ENCODE measurements at regions not wholly inside any gene's neighbourhood (a gene's known extent, or its start where the extent isn't known, plus 50 kb on each side); places are given as distances from the start of the nearest gene placed in this dataset.
A peak's percentile ranks its signal among the peaks of the same experiment; 100 is the strongest.

DNA sequence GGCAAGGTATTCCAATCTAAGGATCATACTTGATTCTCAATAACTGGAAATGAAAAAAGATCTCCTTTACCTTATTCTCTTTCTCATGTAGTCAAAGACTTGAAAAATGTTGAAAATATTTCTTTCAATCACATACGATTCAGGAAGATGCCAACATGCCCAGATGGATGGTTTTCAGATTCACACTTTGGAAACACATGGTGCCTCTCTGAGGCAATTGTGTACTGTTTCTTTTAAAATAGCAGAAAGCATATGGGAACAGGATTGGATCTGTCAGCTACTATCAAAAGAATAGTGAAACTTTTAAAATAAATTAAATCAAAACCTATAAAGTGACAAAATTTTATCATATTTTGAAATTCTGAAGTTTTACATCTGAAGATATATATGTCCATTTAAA lies 222.4 kb downstream of the SPRY2 start:
- no peak for DNase-seq (ENCODE audit: low read depth, low spot score)
- POLR2A ChIA-PET, result no interaction called here
- Histone ChIP-seq H3K9me3 (ENCODE audit: control insufficient read depth, insufficient read depth, low read length) (no peaks in the 10 kb centered on the region), H3K27me3 (ENCODE audit: control insufficient read depth, insufficient read depth, low read length) (no peaks in the 10 kb centered on the region), H3K4me3 (ENCODE audit: low read depth, low read length) (no peak overlapping the region), H3K27ac (ENCODE audit: low read depth, low read length) (no peak overlapping the region)
- CTCF ChIA-PET, result no interaction called here
- TF ChIP-seq, protein P1, sequence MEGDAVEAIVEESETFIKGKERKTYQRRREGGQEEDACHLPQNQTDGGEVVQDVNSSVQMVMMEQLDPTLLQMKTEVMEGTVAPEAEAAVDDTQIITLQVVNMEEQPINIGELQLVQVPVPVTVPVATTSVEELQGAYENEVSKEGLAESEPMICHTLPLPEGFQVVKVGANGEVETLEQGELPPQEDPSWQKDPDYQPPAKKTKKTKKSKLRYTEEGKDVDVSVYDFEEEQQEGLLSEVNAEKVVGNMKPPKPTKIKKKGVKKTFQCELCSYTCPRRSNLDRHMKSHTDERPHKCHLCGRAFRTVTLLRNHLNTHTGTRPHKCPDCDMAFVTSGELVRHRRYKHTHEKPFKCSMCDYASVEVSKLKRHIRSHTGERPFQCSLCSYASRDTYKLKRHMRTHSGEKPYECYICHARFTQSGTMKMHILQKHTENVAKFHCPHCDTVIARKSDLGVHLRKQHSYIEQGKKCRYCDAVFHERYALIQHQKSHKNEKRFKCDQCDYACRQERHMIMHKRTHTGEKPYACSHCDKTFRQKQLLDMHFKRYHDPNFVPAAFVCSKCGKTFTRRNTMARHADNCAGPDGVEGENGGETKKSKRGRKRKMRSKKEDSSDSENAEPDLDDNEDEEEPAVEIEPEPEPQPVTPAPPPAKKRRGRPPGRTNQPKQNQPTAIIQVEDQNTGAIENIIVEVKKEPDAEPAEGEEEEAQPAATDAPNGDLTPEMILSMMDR (IDR thresholded peaks at IDR 0.05; ENCODE audit: low read depth, low read length), result no peak

DNA sequence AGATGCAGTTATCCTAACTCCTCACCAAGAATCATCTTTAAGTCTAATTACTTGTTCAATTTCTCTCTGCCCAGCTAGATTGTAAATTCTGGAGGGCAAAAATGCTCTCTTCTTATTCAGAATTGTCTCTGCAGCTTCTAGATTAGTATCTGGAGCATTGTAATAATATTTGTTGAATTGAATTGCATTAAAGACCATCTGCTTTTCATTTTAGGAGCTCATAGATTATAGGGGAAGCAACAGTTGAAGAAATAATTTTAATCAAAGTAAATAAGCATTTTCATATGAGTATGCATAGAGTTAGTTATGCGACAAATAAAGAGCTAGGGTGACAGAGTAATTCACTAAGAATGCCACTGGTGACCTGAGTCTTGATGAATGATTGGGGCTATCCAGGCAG lies 222.8 kb downstream of the SPRY2 start:
- DNase-seq (ENCODE audit: low read depth, low spot score), result no peak
- Histone ChIP-seq H3K27me3 (ENCODE audit: control insufficient read depth, insufficient read depth, low read length) (no peaks in the 10 kb centered on the region), H3K27ac (ENCODE audit: low read depth, low read length) (no peak overlapping the region), H3K9me3 (ENCODE audit: control insufficient read depth, insufficient read depth, low read length) (no peaks in the 10 kb centered on the region), H3K4me3 (ENCODE audit: low read depth, low read length) (no peak overlapping the region)
- TF ChIP-seq, protein P1 (IDR thresholded peaks at IDR 0.05; ENCODE audit: low read depth, low read length), result no peak
- CTCF ChIA-PET, result no interaction called here
- POLR2A ChIA-PET, result no interaction called here

DNA sequence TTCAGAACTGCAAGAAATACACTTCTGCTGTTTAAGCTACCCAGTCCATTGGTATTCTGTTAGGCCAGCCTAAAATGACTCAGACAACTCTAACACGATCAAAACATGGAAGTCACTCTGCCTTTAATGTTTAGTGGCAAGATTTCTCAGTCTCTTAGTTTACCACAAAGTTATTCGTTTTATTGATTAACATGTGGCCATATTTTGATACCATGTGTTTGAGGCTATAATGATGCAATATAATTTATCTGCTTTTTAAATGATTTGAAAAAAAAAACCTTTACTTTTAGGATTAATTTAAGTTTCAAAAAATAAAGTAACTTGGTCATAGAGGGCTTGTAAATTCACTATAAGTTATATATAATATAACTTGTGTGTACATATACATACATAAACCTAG lies 223.4 kb downstream of the SPRY2 start:
- POLR2A ChIA-PET, result no interaction called here
- Histone ChIP-seq H3K4me3 (ENCODE audit: low read depth, low read length) (no peak overlapping the region), H3K27me3 (ENCODE audit: control insufficient read depth, insufficient read depth, low read length) (no peaks in the 10 kb centered on the region), H3K9me3 (ENCODE audit: control insufficient read depth, insufficient read depth, low read length) (no peaks in the 10 kb centered on the region), H3K27ac (ENCODE audit: low read depth, low read length) (no peak overlapping the region)
- TF ChIP-seq, protein P1 (IDR thresholded peaks at IDR 0.05; ENCODE audit: low read depth, low read length), result no peak
- CTCF ChIA-PET, result no interaction called here
- no peak for DNase-seq (ENCODE audit: low read depth, low spot score)

DNA sequence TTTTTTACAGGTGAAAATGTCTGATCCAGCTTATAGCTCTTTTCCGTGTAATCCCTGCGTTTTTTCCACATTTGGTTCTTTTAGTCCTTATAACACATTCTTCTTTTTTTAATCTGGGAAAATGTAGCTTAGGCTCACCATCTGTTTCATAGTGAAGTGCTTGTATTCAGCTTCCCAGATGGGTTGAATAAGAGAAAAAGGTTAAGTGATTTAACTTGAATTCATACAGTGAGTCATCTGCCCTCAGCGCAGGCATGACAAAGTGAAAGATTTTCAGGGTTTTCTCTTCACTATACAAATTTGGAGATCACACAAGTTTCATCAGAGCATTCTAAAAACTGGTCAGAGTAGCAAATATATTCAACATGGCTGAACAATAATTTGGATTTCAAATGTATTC lies 224.8 kb downstream of the SPRY2 start:
- DNase-seq (ENCODE audit: low read depth, low spot score), result peak; percentile 49
- no peak overlapping the region for H3K27ac ChIP-seq (ENCODE audit: low read depth, low read length)
- H3K9me3 ChIP-seq (ENCODE audit: control insufficient read depth, insufficient read depth, low read length), result no peaks in the 10 kb centered on the region
- TF ChIP-seq, protein P1 (IDR thresholded peaks at IDR 0.05; ENCODE audit: low read depth, low read length), result no peak
- ChIA-PET POLR2A (no interaction called here), CTCF (interaction anchor here (1.5 kb wide), 1 partner anchor 227 kb away, joined by 10 read pairs; no protein-coding TSS in a partner anchor)
- H3K27me3 ChIP-seq (ENCODE audit: control insufficient read depth, insufficient read depth, low read length), result no peaks in the 10 kb centered on the region
- H3K4me3 ChIP-seq (ENCODE audit: low read depth, low read length), result no peak overlapping the region

DNA sequence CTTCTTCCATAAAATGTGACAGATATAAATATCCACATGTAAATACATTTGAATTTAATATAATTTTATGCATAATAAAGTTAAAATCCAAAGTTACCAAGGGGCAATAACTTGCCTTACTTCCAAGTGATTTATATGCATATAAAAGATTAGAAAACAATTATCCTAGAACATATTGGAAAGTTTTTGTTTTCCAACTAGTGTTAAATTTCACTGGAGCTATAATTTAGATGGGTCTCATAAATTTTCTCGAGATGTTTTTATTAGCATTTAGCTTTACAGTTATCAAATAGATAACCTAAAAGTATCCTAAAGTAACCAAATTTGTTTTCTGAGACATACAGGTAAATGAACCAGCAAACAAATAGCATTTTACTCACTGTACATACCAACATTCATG lies 225.3 kb downstream of the SPRY2 start:
- TF ChIP-seq, protein P1 (IDR thresholded peaks at IDR 0.05; ENCODE audit: low read depth, low read length), result no peak
- CTCF ChIA-PET, result interaction anchor here (1.5 kb wide), 1 partner anchor 227 kb away, joined by 10 read pairs; no protein-coding TSS in a partner anchor
- POLR2A ChIA-PET, result no interaction called here
- Histone ChIP-seq H3K9me3 (ENCODE audit: control insufficient read depth, insufficient read depth, low read length) (no peaks in the 10 kb centered on the region), H3K27ac (ENCODE audit: low read depth, low read length) (no peak overlapping the region), H3K4me3 (ENCODE audit: low read depth, low read length) (no peak overlapping the region), H3K27me3 (ENCODE audit: control insufficient read depth, insufficient read depth, low read length) (no peaks in the 10 kb centered on the region)
- no peak for DNase-seq (ENCODE audit: low read depth, low spot score)

Data from AG04450 (cell line).